HG03039 (cell line): ENCODE measurements at regions not wholly inside any gene's neighbourhood (a gene's known extent, or its start where the extent isn't known, plus 50 kb on each side); places are given as distances from the start of the nearest gene placed in this dataset.

Experiments
- ATAC-seq: cut with Tn5 transposase; IDR thresholded peaks from one replicate; pipeline ENCODE4 v1.9.1; 2021; ENCODE audit warnings: mild to moderate bottlenecking, moderate library complexity; ENCODE audit not compliant: unreplicated experiment

- no peak for ATAC-seq
These were observed 1094.5 kb upstream of the LRRN3 start for GRCh38 chr7:109996411-109996810.

- ATAC-seq = no peak
These were observed 1094.0 kb upstream of the LRRN3 start for GRCh38 chr7:109996927-109997326.

DNA sequence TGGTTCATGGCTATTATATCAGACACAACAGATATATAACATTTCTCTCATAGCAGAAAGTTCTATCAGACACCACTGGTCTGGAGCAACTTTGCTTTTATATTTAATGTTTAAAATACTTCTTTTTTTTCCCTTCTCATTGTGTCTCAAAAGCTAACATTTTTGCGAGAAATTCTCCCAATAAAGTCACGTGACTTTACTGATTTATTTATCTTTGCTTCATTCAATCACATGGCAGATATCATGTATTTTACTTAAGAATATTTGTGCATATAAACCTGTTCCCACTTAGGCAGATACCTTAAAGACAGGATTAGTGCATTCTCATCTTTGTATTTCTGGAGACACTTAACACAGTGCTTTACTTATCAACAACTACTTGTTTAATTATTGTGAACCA is 1093.1 kb upstream of the LRRN3 start:
- no peak for ATAC-seq

GRCh38 chr7:110001254-110001938 is 1089.5 kb upstream of the LRRN3 start:
- ATAC-seq = no peak

DNA sequence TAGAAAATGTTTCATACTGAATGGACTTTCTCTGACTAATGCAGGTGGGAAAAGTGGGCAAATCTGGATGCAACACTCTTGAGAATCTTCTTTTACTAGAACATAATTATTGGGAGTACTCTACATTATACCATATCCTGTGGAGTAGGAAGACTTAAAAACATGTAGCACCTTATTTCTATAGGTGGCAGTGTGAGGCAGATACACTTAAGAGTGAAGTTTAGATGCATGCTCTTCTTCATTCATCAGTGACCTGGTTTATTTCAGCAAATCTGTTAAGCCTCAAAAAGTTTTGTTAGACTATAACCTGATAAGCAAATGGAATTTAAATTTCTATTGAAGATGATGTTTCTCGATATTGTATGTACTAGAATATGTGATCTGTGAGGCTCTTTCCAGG is 1087.1 kb upstream of the LRRN3 start:
- ATAC-seq = no peak

DNA sequence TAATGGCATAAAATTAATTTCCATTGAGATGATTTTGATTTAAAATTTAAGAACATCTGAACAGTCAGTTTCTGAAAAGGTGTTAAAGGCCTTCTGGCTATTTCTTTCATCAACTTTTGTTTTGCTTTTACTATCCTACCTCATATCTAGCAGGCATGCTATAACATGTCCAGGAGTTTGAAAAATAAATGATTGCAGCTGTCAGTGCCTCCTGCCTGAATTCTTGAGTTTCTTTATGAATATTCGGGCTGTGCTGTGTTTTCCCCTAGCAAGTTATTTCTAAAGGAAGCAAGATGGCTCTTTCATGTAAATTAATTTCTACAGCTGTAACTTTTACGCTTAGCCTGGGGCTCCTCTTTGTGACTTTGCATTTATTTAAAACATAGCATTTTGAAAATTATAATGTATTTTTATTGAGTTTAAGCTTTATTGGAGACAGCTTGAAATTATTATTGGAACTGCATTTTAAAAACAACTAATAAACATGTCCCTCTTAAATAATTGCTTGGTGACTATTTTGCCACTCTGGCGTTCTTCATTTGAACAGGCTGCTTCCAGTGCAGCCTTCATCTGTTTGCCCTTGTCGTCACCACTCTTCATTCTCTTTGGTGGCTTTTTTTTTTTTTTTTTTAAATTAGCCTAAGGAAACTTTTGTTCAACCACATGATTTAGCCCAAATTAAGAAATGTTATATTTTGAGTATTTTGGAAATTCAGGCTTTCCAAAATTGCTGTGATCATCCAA is 1083.4 kb upstream of the LRRN3 start:
- no peak for ATAC-seq

- no peak for ATAC-seq
These were observed 1080.6 kb upstream of the LRRN3 start for GRCh38 chr7:110010359-110010758.

DNA sequence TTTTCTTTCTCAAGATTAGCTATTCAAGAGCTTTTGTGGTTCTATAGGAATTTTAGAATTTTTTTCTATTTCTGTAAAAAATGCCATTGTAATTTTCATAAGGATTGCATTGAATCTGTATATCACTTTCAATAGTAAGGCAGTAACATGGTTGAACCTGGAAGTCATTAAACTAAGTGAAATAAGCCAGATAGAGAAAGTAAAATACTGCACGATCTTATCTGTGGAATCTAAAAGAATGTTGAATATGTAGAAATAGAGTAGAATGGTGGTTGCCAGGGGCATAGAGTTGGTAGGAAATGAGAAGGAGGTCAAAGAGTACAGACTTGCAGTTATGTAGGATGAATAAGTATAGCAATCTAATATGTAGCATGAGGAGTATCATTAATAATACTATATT is 1073.5 kb upstream of the LRRN3 start:
- ATAC-seq = no peak

GRCh38 chr7:110027385-110027784 is 1063.5 kb upstream of the LRRN3 start:
- ATAC-seq = no peak

GRCh38 chr7:110043519-110043918 is 1047.4 kb upstream of the LRRN3 start:
- ATAC-seq = no peak

DNA sequence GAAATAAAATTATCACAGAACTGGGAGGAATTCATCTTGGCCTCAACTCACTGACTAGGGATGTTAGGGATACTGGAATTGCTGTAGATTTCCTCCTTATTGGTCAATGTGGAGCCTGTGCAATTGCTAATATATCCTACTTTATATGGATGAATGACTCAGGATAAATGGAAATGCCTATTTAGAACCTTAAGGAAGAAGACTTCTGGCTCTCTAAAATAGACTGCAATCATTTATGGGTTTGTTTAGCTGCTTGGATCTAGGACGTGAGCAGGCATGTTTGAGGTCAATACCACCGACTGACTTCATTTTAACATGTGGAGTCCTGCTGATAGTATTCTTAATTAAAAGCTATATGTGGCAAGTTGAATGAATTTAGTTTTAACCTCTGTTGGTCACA is 1040.1 kb upstream of the LRRN3 start:
- ATAC-seq = no peak

GRCh38 chr7:110051372-110051771 is 1039.6 kb upstream of the LRRN3 start:
- ATAC-seq = no peak

DNA sequence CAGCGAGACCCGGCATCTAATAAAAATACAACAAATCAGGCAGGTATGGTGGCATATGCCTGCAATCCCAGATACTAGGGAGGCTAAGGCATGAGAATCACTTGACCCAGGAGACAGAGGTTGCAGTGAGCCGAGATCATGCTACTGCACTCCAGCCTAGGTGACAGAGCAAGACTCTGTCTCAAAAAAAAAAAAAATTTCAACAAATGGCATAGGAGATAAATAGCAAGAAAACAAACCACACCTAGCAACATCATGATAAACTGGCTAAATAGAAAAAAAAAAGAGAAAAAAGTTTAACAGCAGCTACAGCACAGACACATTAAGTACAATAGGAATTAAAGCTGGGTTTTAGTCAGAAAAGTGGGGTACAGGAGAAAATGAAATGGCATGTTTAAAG is 1034.6 kb upstream of the LRRN3 start:
- ATAC-seq = no peak

GRCh38 chr7:110058401-110058800 is 1032.5 kb upstream of the LRRN3 start:
- no peak for ATAC-seq

DNA sequence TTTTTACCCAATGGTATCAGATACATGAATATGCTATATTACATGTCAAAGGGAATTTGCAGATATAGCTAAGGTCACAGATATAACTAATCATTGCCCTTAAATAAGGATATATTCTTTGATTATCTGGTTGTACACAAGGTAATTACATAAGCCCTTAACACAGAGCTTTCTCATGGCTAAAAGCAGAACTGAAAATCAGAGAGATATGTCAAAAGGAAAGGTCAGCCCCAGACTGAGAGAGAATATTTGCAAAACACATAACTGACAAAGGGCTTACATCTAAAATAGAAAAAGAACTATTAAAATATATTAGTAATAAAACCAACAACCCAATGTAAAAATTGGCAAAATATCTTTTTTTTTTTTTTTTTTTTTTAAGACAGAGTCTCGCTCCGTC is 1029.5 kb upstream of the LRRN3 start:
- ATAC-seq = no peak

DNA sequence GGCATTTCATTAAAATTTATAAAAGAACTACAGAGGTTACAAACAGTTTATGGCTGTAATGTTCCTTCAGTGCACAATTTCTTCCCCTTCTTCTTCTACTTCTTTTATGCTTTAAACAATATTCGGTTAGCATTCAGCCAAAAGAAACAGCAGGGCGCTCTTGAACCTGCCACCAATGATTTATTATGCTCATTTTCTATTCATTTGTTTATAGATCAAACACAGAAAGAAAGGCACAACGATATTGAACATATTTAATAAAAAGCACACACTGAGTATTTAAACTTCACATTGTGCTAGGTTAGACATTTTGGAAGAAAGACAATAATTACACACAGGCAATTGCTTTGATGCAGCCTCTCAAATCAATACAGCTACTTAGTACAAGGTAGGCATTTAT is 1025.8 kb upstream of the LRRN3 start:
- no peak for ATAC-seq

DNA sequence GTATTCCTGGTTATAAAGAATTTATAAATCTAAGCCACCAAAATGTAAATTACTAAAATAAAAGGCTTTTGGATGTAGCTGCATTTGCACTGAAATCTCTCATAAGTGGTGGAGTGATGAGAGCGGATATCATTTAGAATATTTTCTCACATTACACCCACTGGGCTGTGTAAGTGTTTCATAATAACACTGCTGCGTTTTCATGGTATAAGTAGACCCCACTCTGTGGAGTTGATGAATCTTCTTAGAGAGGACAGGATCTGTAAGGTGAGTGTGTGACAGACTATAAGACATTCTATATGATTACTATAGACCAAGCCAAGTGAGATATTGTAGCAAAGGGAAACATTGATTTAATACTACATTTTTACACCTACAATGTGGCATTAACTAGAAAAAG is 1024.1 kb upstream of the LRRN3 start:
- ATAC-seq = no peak

DNA sequence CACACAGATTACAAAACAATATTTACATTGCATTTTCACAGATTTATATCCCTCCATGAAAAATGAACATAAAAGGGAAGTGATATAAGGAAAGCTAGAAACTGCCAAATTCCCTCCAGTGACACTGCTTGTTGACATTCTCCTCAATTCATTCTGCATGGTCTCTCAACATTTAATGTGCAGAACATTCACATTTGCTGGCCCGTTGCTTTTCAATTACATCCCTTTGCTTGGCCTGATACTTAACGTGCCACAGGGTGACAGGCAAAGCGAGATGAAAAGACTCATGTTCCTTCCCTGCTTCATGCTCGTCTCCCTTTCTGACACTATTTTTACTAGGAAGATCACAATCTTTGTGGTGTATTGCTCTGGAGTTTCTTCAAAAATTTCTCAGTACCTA is 1019.7 kb upstream of the LRRN3 start:
- no peak for ATAC-seq

- ATAC-seq = no peak
These were observed 1015.5 kb upstream of the LRRN3 start for GRCh38 chr7:110075450-110075849.

- ATAC-seq = no peak
These were observed 1014.7 kb upstream of the LRRN3 start for GRCh38 chr7:110076194-110076593.

DNA sequence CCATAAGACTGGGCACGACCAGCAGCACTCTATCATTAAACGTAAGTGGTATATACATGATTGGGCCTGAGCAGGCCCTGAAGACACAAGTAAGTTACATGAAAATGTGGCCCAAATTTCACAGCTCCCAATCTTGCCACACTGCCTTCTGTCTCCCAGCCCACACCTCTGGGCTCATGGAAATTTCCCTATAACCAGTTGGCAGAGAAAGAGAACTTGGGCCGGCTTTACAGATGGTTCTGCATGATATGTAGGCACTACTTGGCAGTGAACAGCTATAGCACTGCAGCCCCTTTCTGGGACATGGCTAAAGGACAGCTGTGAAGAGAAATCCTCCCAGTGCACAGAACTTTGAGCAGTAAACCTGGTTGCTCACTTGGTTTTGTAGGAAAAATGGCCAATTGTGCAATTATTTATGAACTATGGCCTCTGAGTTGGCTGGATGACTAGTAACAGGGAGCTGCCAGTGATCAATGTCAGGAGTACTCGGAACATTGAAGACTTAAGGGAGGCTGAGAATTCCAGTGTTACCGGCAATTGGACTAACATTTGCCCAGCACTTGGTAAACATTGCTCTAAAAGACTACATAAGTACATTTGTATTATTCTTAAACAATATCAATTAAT is 1006.6 kb upstream of the LRRN3 start:
- ATAC-seq = no peak

- ATAC-seq = no peak
These were observed 1000.7 kb upstream of the LRRN3 start for GRCh38 chr7:110090110-110090820.
